Activated naive CD4-positive, alpha-beta T cell treated with anti-CD3 and anti-CD28 coated beads, Interleukin-2, amount 10 ng/mL, durations not matched to agents 7 days and 5 days (primary cell): ENCODE measurements at regions not wholly inside any gene's neighbourhood (a gene's known extent, or its start where the extent isn't known, plus 50 kb on each side); places are given as distances from the start of the nearest gene placed in this dataset.

Experiments used
- CTCF ChIA-PET: fragments of 350-600 bp; sonication (Branson Sonifier 250); formaldehyde crosslinking; loops from one replicate; lab custom pipeline; 2021; ENCODE audit warnings: antibody characterized with exemption; lab: Charles Lee
- DNase-seq: peaks from one replicate; pipeline ENCODE4 v3.0.0-alpha.2; 2020
- H3K27ac Mint-ChIP-seq: one replicate; pipeline ENCODE4 v1.8.0; 2021; ENCODE audit warnings: mild to moderate bottlenecking, moderate library complexity, mixed read lengths
- H3K27me3 Mint-ChIP-seq: one replicate; pipeline ENCODE4 v1.8.0; 2021; ENCODE audit warnings: mild to moderate bottlenecking, mixed read lengths
- H3K36me3 Mint-ChIP-seq: one replicate; pipeline ENCODE4 v1.8.0; 2021; ENCODE audit warnings: mixed read lengths
- H3K4me1 Mint-ChIP-seq: one replicate; pipeline ENCODE4 v1.8.0; 2021; ENCODE audit warnings: mixed read lengths
- H3K4me3 Mint-ChIP-seq: one replicate; pipeline ENCODE4 v1.8.0; 2021; ENCODE audit warnings: mild to moderate bottlenecking, moderate library complexity, mixed read lengths
- H3K9me3 Mint-ChIP-seq: one replicate; pipeline ENCODE4 v1.8.0; 2021; ENCODE audit warnings: mixed read lengths

DNA sequence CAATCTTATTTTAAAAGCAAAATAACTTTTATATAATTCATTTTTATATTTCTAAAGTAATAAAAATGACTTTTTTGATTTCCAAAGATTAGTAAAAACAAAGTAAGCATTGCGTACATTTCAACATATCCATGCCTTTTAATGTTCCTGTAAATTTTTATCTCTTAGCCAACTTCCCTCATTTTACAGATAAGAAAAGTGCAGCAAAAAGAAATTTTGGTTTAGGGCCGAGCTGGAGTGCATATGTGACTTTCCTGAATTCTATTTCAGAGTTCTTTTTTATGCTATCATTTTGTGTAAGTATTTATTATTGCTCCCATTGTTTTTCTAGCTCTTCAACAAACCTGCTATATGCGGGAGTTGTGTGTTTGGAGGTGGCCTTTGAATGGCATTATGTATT is 195.3 kb downstream of the NHLRC3 start:
- Mint-ChIP-seq H3K4me1 (no peaks in the 10 kb centered on the region), H3K4me3 (no peak overlapping the region), H3K36me3 (no peaks in the 10 kb centered on the region), H3K9me3 (no peaks in the 10 kb centered on the region), H3K27ac (no peak overlapping the region), H3K27me3 (peaks cover 8% of the 10 kb centered on the region)
- CTCF ChIA-PET: no interaction called here
- DNase-seq: no peak

- CTCF ChIA-PET: no interaction called here
- Mint-ChIP-seq H3K36me3 (no peaks in the 10 kb centered on the region), H3K4me3 (no peak overlapping the region), H3K9me3 (no peaks in the 10 kb centered on the region), H3K27ac (no peak overlapping the region), H3K4me1 (no peaks in the 10 kb centered on the region), H3K27me3 (no peaks in the 10 kb centered on the region)
- no peak for DNase-seq
These were observed 206.4 kb downstream of the NHLRC3 start for GRCh38 chr13:39244561-39245230.

GRCh38 chr13:39245688-39246087 is 207.4 kb downstream of the NHLRC3 start:
- no peaks in the 10 kb centered on the region for H3K4me1 Mint-ChIP-seq
- H3K4me3 Mint-ChIP-seq: no peak overlapping the region
- no peak for DNase-seq
- no peaks in the 10 kb centered on the region for H3K9me3 Mint-ChIP-seq
- H3K27me3 Mint-ChIP-seq: no peaks in the 10 kb centered on the region
- CTCF ChIA-PET: no interaction called here
- H3K36me3 Mint-ChIP-seq: no peaks in the 10 kb centered on the region
- no peak overlapping the region for H3K27ac Mint-ChIP-seq

DNA sequence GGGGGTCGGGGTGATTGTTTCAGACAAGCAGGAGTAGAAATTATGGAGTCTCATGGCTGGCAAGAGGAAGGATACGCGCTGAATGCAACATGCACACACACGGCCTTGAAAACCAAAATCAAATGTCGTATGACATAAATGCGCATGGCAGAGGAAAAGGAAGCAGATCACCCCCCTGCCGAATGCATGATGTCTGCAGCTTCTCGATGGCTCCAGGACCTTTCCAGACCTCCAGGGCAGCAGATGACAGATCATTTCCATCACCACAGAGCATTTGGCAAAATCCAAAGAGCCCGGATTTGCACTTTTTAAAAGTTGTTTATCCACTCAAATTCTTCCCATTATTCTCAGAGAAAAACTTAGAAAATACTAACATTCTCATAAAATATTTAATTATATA is 211.7 kb downstream of the NHLRC3 start:
- DNase-seq: no peak

GRCh38 chr13:39250440-39250839 is 212.2 kb downstream of the NHLRC3 start:
- CTCF ChIA-PET: no interaction called here
- no peak overlapping the region for H3K4me3 Mint-ChIP-seq
- H3K4me1 Mint-ChIP-seq: no peaks in the 10 kb centered on the region

More for the DNA sequence above, 211.7 kb downstream of the NHLRC3 start:
- Mint-ChIP-seq H3K4me1 (no peaks in the 10 kb centered on the region), H3K9me3 (no peaks in the 10 kb centered on the region), H3K36me3 (no peaks in the 10 kb centered on the region), H3K27ac (no peak overlapping the region), H3K27me3 (no peaks in the 10 kb centered on the region), H3K4me3 (no peak overlapping the region)
- CTCF ChIA-PET: no interaction called here

GRCh38 chr13:39251340-39251739 is 213.1 kb downstream of the NHLRC3 start:
- no peak overlapping the region for H3K27ac Mint-ChIP-seq
- DNase-seq: no peak
- CTCF ChIA-PET: no interaction called here
- H3K4me1 Mint-ChIP-seq: no peaks in the 10 kb centered on the region
- H3K4me3 Mint-ChIP-seq: no peak overlapping the region
- H3K36me3 Mint-ChIP-seq: no peaks in the 10 kb centered on the region
- no peaks in the 10 kb centered on the region for H3K27me3 Mint-ChIP-seq
- no peaks in the 10 kb centered on the region for H3K9me3 Mint-ChIP-seq

More at GRCh38 chr13:39250440-39250839, 212.2 kb downstream of the NHLRC3 start:
- Mint-ChIP-seq H3K9me3 (no peaks in the 10 kb centered on the region), H3K36me3 (no peaks in the 10 kb centered on the region), H3K27ac (no peak overlapping the region), H3K27me3 (no peaks in the 10 kb centered on the region)
- DNase-seq: no peak

DNA sequence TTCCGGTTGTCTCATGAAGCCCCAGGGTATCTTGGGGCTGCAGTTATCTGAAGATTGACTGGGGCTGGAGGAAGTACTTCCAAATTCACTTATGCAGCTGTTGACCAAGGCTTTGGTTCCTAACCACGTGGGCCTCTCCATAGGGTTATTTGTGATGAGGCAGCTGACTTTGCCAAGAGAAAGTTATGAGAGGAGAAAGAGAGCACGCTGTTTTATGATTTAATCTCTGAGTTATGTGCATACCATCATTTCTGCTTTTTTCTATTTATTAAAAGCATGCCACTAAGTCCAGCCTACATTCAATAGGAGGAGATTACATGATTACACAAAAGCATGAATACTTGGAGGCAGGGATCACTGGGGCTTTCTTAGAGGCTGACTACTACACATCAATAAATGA is 215.5 kb downstream of the NHLRC3 start:
- H3K4me3 Mint-ChIP-seq: no peak overlapping the region
- H3K36me3 Mint-ChIP-seq: no peaks in the 10 kb centered on the region
- H3K9me3 Mint-ChIP-seq: no peaks in the 10 kb centered on the region
- DNase-seq: no peak
- H3K27ac Mint-ChIP-seq: no peak overlapping the region
- CTCF ChIA-PET: no interaction called here
- peaks cover 4% of the 10 kb centered on the region for H3K27me3 Mint-ChIP-seq
- H3K4me1 Mint-ChIP-seq: no peaks in the 10 kb centered on the region

DNA sequence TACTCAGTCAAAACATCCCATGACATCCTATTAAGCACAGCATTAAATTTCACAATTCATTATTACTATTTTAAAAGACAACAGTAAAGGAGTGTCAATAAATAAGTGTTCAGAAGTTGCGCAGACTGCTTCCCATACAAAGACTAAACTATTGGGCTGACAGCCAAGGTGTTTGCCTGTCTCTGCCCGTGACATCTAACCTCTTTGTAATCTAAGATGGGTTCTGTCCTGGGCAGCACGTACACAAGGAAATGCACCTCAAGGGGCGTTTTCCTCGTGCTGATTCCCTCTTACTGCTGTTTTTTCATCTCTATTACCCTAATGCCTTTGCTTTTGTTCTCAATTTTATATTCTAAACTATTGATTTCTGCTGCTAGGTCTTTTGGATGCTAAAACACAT is 216.3 kb downstream of the NHLRC3 start:
- no peak for DNase-seq
- H3K4me3 Mint-ChIP-seq: no peak overlapping the region
- H3K36me3 Mint-ChIP-seq: no peaks in the 10 kb centered on the region
- CTCF ChIA-PET: no interaction called here
- H3K27ac Mint-ChIP-seq: no peak overlapping the region
- no peaks in the 10 kb centered on the region for H3K4me1 Mint-ChIP-seq
- H3K9me3 Mint-ChIP-seq: no peaks in the 10 kb centered on the region
- peaks cover 4% of the 10 kb centered on the region for H3K27me3 Mint-ChIP-seq

GRCh38 chr13:39257642-39258041 is 219.4 kb downstream of the NHLRC3 start:
- H3K27me3 Mint-ChIP-seq: peaks cover 8% of the 10 kb centered on the region
- no peak overlapping the region for H3K27ac Mint-ChIP-seq
- H3K4me3 Mint-ChIP-seq: no peak overlapping the region
- CTCF ChIA-PET: interaction anchor here (1.1 kb wide), 1 partner anchor 207 kb away, joined by 3 read pairs; no protein-coding TSS in a partner anchor
- no peak for DNase-seq
- no peaks in the 10 kb centered on the region for H3K9me3 Mint-ChIP-seq
- peaks cover 2% of the 10 kb centered on the region for H3K4me1 Mint-ChIP-seq
- no peaks in the 10 kb centered on the region for H3K36me3 Mint-ChIP-seq

- CTCF ChIA-PET: interaction anchor here (0.6 to 1.2 kb wide), 2 partner anchors 243 to 353 kb away, joined by 3 to 4 read pairs; no protein-coding TSS in a partner anchor
- DNase-seq: peak; percentile 18
- H3K27ac Mint-ChIP-seq: no peak overlapping the region
- no peaks in the 10 kb centered on the region for H3K36me3 Mint-ChIP-seq
- H3K9me3 Mint-ChIP-seq: no peaks in the 10 kb centered on the region
- no peak overlapping the region for H3K4me3 Mint-ChIP-seq
- H3K27me3 Mint-ChIP-seq: peaks cover 12% of the 10 kb centered on the region
- peaks cover 2% of the 10 kb centered on the region for H3K4me1 Mint-ChIP-seq
These were observed 221.3 kb downstream of the NHLRC3 start for GRCh38 chr13:39259371-39260140.

GRCh38 chr13:39263033-39263432 is 224.8 kb downstream of the NHLRC3 start:
- Mint-ChIP-seq H3K27ac (no peak overlapping the region), H3K4me1 (peaks cover 2% of the 10 kb centered on the region), H3K36me3 (no peaks in the 10 kb centered on the region), H3K27me3 (peaks cover 8% of the 10 kb centered on the region), H3K9me3 (no peaks in the 10 kb centered on the region), H3K4me3 (no peak overlapping the region)
- CTCF ChIA-PET: interaction anchor here (4.5 kb wide), 1 partner anchor 118 kb away, joined by 30 read pairs; no protein-coding TSS in a partner anchor
- peak; percentile 49 for DNase-seq

DNA sequence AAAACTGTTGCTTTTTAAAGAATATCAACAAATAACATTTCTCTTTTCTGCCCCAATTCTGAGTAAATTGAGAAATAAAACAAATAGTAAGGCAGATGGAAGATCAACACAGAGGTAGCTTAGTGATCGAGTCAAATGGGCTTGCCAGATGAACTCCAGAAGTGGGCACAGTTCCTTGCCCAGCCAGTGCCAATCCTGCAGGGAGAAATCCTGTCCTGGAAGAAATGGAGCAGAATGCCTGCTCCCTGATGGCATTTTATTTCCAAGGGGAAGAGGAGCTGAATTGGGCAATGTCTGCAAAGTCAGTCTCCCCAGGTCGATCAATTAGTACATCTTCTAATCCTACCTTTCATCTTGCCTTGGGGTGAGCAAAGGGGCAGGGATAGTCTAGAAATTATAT is 225.3 kb downstream of the NHLRC3 start:
- H3K9me3 Mint-ChIP-seq: no peaks in the 10 kb centered on the region

DNA sequence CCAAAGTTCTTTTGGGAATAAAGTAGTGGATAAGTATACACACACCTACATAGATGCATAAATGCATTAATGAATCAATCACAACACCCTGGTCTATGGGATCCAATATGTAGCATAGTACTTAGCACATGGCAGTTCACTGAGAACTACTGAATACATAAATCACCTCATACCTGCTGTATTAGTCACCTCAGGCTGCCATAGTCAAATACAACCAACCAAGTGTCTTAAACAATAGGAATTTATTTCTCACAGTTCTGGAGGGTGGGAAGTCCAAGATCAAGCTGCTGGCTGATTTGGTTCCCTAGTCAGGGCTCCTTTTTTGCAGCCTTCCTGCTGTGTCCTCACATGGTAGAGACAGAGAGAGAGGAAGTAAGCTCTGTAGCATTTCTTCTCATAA is 228.2 kb downstream of the NHLRC3 start:
- no peaks in the 10 kb centered on the region for H3K9me3 Mint-ChIP-seq
- DNase-seq: no peak
- H3K27me3 Mint-ChIP-seq: peaks cover 11% of the 10 kb centered on the region
- H3K4me1 Mint-ChIP-seq: no peaks in the 10 kb centered on the region
- H3K4me3 Mint-ChIP-seq: no peak overlapping the region
- no peaks in the 10 kb centered on the region for H3K36me3 Mint-ChIP-seq
- CTCF ChIA-PET: interaction anchor here (0.9 kb wide), 1 partner anchor 345 kb away, joined by 3 read pairs; no protein-coding TSS in a partner anchor
- H3K27ac Mint-ChIP-seq: no peak overlapping the region

More for the DNA sequence above, 225.3 kb downstream of the NHLRC3 start:
- CTCF ChIA-PET: interaction anchor here (0.6 to 4.5 kb wide), 2 partner anchors 119 to 137 kb away, joined by 3 to 30 read pairs; no protein-coding TSS in a partner anchor
- DNase-seq: no peak
- Mint-ChIP-seq H3K27me3 (peaks cover 8% of the 10 kb centered on the region), H3K4me3 (no peak overlapping the region), H3K4me1 (peaks cover 2% of the 10 kb centered on the region), H3K36me3 (no peaks in the 10 kb centered on the region), H3K27ac (no peak overlapping the region)

- H3K4me3 Mint-ChIP-seq: no peak overlapping the region
- CTCF ChIA-PET: no interaction called here
- no peaks in the 10 kb centered on the region for H3K4me1 Mint-ChIP-seq
- H3K36me3 Mint-ChIP-seq: no peaks in the 10 kb centered on the region
- no peak for DNase-seq
- H3K27ac Mint-ChIP-seq: no peak overlapping the region
- H3K9me3 Mint-ChIP-seq: no peaks in the 10 kb centered on the region
- peaks cover 8% of the 10 kb centered on the region for H3K27me3 Mint-ChIP-seq
These were observed 230.1 kb downstream of the NHLRC3 start for GRCh38 chr13:39268398-39268797.

DNA sequence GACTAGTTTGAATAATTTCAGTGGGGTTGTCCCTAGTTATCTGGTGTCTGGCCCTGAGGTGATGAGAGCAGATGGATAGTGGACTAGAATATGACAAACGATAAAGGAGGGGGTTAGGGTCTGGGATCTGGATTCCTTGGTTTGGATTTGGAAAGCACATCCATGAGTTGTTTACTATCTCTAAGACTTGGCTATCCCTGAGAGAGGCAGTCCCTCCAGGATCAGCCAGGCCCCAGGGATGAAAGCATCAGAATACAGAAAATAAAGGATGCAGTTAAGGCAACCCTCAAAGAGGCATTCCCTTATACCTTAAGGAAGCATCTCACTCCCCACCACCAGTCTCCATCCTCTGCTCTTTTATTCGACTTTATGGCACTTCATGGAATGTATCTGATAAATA is 230.7 kb downstream of the NHLRC3 start:
- Mint-ChIP-seq H3K36me3 (no peaks in the 10 kb centered on the region), H3K9me3 (no peaks in the 10 kb centered on the region), H3K27me3 (peaks cover 8% of the 10 kb centered on the region), H3K27ac (no peak overlapping the region), H3K4me3 (no peak overlapping the region), H3K4me1 (no peaks in the 10 kb centered on the region)
- no peak for DNase-seq
- CTCF ChIA-PET: no interaction called here
